Liver (tissue), 8 donors: ENCODE measurements at regions not wholly inside any gene's neighbourhood (a gene's known extent, or its start where the extent isn't known, plus 50 kb on each side); places are given as distances from the start of the nearest gene placed in this dataset.

ENCODE experiments used
- DNase-seq: peaks from one replicate; pipeline ENCODE4 v3.0.0-alpha.2; 2017; ENCODE audit warnings: low spot score
- H3K27ac ChIP-seq, 2 donors: one replicate each; pipeline ENCODE4 v1.7.0; 2013; ENCODE audit warnings: inconsistent platforms in 2 of 2, low read length in 2 of 2, control low read depth in 1 of 2, low read depth in 1 of 2, mild to moderate bottlenecking in 1 of 2
- H3K27me3 ChIP-seq, 4 donors: one replicate each; pipeline versions ENCODE4 v1.6.1 to v1.7.0; 2013; ENCODE audit warnings: low read length in 3 of 4, inconsistent platforms in 1 of 4, mild to moderate bottlenecking in 1 of 4, moderate library complexity in 1 of 4; ENCODE audit not compliant: control insufficient read depth in 4 of 4, insufficient read depth in 4 of 4
- H3K36me3 ChIP-seq, 4 donors: one replicate each; pipeline versions ENCODE4 v1.6.1 to v1.7.0; 2013; ENCODE audit warnings: low read length in 3 of 4, mild to moderate bottlenecking in 3 of 4, low read depth in 1 of 4, moderate library complexity in 1 of 4; ENCODE audit not compliant: control insufficient read depth in 4 of 4, insufficient read depth in 3 of 4
- H3K4me1 ChIP-seq, 4 donors: one replicate each; pipeline versions ENCODE4 v1.6.1 to v1.7.0; 2013; ENCODE audit warnings: low read length in 3 of 4, mild to moderate bottlenecking in 3 of 4, moderate library complexity in 1 of 4; ENCODE audit not compliant: control insufficient read depth in 4 of 4, insufficient read depth in 4 of 4
- H3K4me3 ChIP-seq, 3 donors: one replicate each; pipeline versions ENCODE4 v1.6.1 to v1.7.0; 2013; ENCODE audit warnings: low read length in 3 of 3, control low read depth in 1 of 3, low read depth in 1 of 3, mild to moderate bottlenecking in 1 of 3
- H3K9ac ChIP-seq, 2 donors: one replicate each; pipeline ENCODE4 v1.7.0; 2013; ENCODE audit warnings: low read length in 2 of 2, mild to moderate bottlenecking in 2 of 2, moderate library complexity in 2 of 2, control low read depth in 1 of 2, low read depth in 1 of 2
- H3K9me3 ChIP-seq, 4 donors: one replicate each; pipeline versions ENCODE4 v1.6.1 to v1.7.0; 2013; ENCODE audit warnings: low read length in 3 of 4; ENCODE audit not compliant: control insufficient read depth in 4 of 4
- ATF3 ChIP-seq: IDR thresholded peaks from 2 replicates; pipeline ENCODE4 v1.6.1; 2016; ENCODE audit warnings: antibody characterized with exemption
- EGR1 ChIP-seq, 2 donors: IDR thresholded peaks; 2 replicates each; pipeline ENCODE4 v1.6.1; 2016 to 2018; ENCODE audit warnings: antibody characterized with exemption in 2 of 2, low read depth in 2 of 2
- FOXA1 ChIP-seq: IDR thresholded peaks from 2 replicates; pipeline ENCODE4 v1.6.1; 2016; ENCODE audit warnings: antibody characterized with exemption
- FOXA2 ChIP-seq: IDR thresholded peaks from 2 replicates; pipeline ENCODE4 v1.6.1; 2016; ENCODE audit warnings: antibody characterized with exemption
- GABPA ChIP-seq, 2 donors: IDR thresholded peaks in 1 of 2; conservative IDR thresholded peaks in 1 of 2; 2 replicates each; pipeline ENCODE4 v1.6.1; 2016; ENCODE audit warnings: antibody characterized with exemption in 2 of 2, mild to moderate bottlenecking in 1 of 2, moderate library complexity in 1 of 2
- HNF4A ChIP-seq, 2 donors: conservative IDR thresholded peaks; 2 replicates each; pipeline ENCODE4 v1.6.1; 2016; ENCODE audit warnings: antibody characterized with exemption in 2 of 2, mild to moderate bottlenecking in 2 of 2
- JUND ChIP-seq, 2 donors: IDR thresholded peaks; 2 replicates each; pipeline ENCODE4 v1.6.1; 2016; ENCODE audit warnings: antibody characterized with exemption in 2 of 2
- MAX ChIP-seq: IDR thresholded peaks from 2 replicates; pipeline ENCODE4 v1.6.1; 2016; ENCODE audit warnings: antibody characterized with exemption
- NR2F2 ChIP-seq: IDR thresholded peaks from 2 replicates; pipeline ENCODE4 v1.6.1; 2016; ENCODE audit warnings: antibody characterized with exemption
- RAD21 ChIP-seq, 2 donors: IDR thresholded peaks; 2 replicates each; pipeline ENCODE4 v1.6.1; 2016; ENCODE audit warnings: antibody characterized with exemption in 2 of 2, mild to moderate bottlenecking in 2 of 2
- RXRA ChIP-seq, 2 donors: IDR thresholded peaks; 2 replicates each; pipeline ENCODE4 v1.6.1; 2017 to 2018; ENCODE audit warnings: antibody characterized with exemption in 2 of 2, mild to moderate bottlenecking in 1 of 2
- SP1 ChIP-seq: IDR thresholded peaks from 2 replicates; pipeline ENCODE4 v1.6.1; 2018; ENCODE audit warnings: antibody characterized with exemption, mild to moderate bottlenecking
- TAF1 ChIP-seq: conservative IDR thresholded peaks from 2 replicates; pipeline ENCODE4 v1.6.1; 2016; ENCODE audit warnings: antibody characterized with exemption, mild to moderate bottlenecking
- YY1 ChIP-seq: IDR thresholded peaks from 2 replicates; pipeline ENCODE4 v1.6.1; 2016; ENCODE audit warnings: antibody characterized with exemption, mild to moderate bottlenecking
- ZBTB33 ChIP-seq: IDR thresholded peaks from 2 replicates; pipeline ENCODE4 v1.6.1; 2016; ENCODE audit warnings: antibody characterized with exemption
- WGBS: extraction: QIAGEN DNeasy Blood & Tissue Kit; methylation state at CpG from one replicate; pipeline ENCODE4 v1.1.7; 2013; 5-methylcytosine and 5-hydroxymethylcytosine counted together
- TF ChIP-seq, protein P1 (sequence below): fragments of 150-350 bp; IDR thresholded peaks from 2 replicates; pipeline ENCODE4 v1.5.1; 2017; ENCODE audit warnings: improper control_type of control experiment, low read depth, low read length; ENCODE audit not compliant: missing input control
- TF ChIP-seq, protein P2 (sequence below): IDR thresholded peaks from 2 replicates; pipeline ENCODE4 v1.6.1; 2016; ENCODE audit warnings: antibody characterized with exemption, mild to moderate bottlenecking
- donor health status: healthy.
- donor health status: healthy.
- donor health status: healthy.
- donor health status: healthy.
- donor health status: healthy.

GRCh38 chr14:54140551-54140950 lies 183.9 kb upstream of the BMP4 start:
- TF ChIP-seq, protein P1, sequence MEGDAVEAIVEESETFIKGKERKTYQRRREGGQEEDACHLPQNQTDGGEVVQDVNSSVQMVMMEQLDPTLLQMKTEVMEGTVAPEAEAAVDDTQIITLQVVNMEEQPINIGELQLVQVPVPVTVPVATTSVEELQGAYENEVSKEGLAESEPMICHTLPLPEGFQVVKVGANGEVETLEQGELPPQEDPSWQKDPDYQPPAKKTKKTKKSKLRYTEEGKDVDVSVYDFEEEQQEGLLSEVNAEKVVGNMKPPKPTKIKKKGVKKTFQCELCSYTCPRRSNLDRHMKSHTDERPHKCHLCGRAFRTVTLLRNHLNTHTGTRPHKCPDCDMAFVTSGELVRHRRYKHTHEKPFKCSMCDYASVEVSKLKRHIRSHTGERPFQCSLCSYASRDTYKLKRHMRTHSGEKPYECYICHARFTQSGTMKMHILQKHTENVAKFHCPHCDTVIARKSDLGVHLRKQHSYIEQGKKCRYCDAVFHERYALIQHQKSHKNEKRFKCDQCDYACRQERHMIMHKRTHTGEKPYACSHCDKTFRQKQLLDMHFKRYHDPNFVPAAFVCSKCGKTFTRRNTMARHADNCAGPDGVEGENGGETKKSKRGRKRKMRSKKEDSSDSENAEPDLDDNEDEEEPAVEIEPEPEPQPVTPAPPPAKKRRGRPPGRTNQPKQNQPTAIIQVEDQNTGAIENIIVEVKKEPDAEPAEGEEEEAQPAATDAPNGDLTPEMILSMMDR, result no peak
- TF ChIP-seq, protein P2, sequence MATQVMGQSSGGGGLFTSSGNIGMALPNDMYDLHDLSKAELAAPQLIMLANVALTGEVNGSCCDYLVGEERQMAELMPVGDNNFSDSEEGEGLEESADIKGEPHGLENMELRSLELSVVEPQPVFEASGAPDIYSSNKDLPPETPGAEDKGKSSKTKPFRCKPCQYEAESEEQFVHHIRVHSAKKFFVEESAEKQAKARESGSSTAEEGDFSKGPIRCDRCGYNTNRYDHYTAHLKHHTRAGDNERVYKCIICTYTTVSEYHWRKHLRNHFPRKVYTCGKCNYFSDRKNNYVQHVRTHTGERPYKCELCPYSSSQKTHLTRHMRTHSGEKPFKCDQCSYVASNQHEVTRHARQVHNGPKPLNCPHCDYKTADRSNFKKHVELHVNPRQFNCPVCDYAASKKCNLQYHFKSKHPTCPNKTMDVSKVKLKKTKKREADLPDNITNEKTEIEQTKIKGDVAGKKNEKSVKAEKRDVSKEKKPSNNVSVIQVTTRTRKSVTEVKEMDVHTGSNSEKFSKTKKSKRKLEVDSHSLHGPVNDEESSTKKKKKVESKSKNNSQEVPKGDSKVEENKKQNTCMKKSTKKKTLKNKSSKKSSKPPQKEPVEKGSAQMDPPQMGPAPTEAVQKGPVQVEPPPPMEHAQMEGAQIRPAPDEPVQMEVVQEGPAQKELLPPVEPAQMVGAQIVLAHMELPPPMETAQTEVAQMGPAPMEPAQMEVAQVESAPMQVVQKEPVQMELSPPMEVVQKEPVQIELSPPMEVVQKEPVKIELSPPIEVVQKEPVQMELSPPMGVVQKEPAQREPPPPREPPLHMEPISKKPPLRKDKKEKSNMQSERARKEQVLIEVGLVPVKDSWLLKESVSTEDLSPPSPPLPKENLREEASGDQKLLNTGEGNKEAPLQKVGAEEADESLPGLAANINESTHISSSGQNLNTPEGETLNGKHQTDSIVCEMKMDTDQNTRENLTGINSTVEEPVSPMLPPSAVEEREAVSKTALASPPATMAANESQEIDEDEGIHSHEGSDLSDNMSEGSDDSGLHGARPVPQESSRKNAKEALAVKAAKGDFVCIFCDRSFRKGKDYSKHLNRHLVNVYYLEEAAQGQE, result no peak
- TF ChIP-seq ZBTB33 (no peak), RAD21 (IDR thresholded peaks at IDR 0.05) (no peak), JUND (IDR thresholded peaks at IDR 0.05) (no peak), TAF1 (no peak), HNF4A (conservative IDR thresholded peaks at IDR 0.05) (no peak), SP1 (no peak), MAX (no peak), GABPA (IDR thresholded peaks at IDR 0.05 in 1 of 2, conservative IDR thresholded peaks at IDR 0.05 in 1 of 2) (no peak), ATF3 (no peak), FOXA1 (no peak), FOXA2 (no peak), NR2F2 (no peak), YY1 (no peak)
- 94% methylated on average over 1 of the region's 1 CpG for WGBS
- H3K27me3 ChIP-seq, result no peaks in the 10 kb centered on the region
- H3K4me1 ChIP-seq, result peaks cover 0 to 12% (median 7%) of the 10 kb centered on the region in 4 donors
- no peaks in the 10 kb centered on the region for H3K9me3 ChIP-seq
- H3K27ac ChIP-seq, result no peak overlapping the region
- no peaks in the 10 kb centered on the region for H3K36me3 ChIP-seq
- H3K9ac ChIP-seq, result no peak overlapping the region
- H3K4me3 ChIP-seq, result no peak overlapping the region
- DNase-seq, result no peak

DNA sequence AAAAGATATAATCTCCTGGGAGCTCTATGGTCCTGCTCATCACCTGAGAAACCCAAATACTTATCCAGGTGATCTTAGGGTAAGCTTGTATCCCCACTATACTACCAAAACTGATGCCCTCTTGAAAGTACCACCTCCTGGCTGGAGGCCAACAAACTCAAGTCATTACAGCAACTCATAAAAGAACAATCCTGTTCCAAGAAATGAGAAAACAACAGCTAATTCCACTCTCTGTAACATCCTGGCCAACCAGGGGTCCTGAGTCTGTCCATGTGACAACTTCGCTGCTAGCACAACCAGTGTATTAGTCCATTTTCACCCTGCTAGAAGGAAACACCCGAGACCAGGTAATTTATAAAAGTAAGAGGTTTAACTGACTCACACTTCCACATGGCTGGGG lies 190.0 kb upstream of the BMP4 start:
- Histone ChIP-seq H3K4me1 (no peaks in the 10 kb centered on the region), H3K4me3 (no peak overlapping the region), H3K9ac (no peak overlapping the region), H3K9me3 (no peaks in the 10 kb centered on the region), H3K27ac (no peak overlapping the region), H3K27me3 (no peaks in the 10 kb centered on the region), H3K36me3 (no peaks in the 10 kb centered on the region)
- no peak for DNase-seq
- 96% methylated on average over 2 of the region's 2 CpGs for WGBS
- TF ChIP-seq RXRA (IDR thresholded peaks at IDR 0.05) (no peak), YY1 (no peak), ATF3 (no peak), HNF4A (conservative IDR thresholded peaks at IDR 0.05) (no peak), RAD21 (IDR thresholded peaks at IDR 0.05) (no peak), MAX (no peak), NR2F2 (no peak), GABPA (IDR thresholded peaks at IDR 0.05 in 1 of 2, conservative IDR thresholded peaks at IDR 0.05 in 1 of 2) (no peak), FOXA1 (no peak), EGR1 (IDR thresholded peaks at IDR 0.05; ENCODE audit: low read depth in 2 of 2) (no peak)
- TF ChIP-seq, protein P2, result no peak
